H1 (cell line): ENCODE measurements at regions not wholly inside any gene's neighbourhood (a gene's known extent, or its start where the extent isn't known, plus 50 kb on each side); places are given as distances from the start of the nearest gene placed in this dataset.

Experiments used
- CTCF ChIA-PET: fragments of 300-600 bp; sonication (Branson Sonifier 250); formaldehyde crosslinking; loops from one replicate; lab custom pipeline; 2021; ENCODE audit not compliant: partially characterized antibody; lab: Charles Lee
- POLR2A ChIA-PET: fragments of 300-600 bp; sonication (Branson Sonifier 250); formaldehyde crosslinking; loops from one replicate; lab custom pipeline; 2021; ENCODE audit warnings: inconsistent platforms; ENCODE audit not compliant: partially characterized antibody; lab: Charles Lee
- DNase-seq, 2 experiments: peaks; one replicate each; pipeline versions ENCODE4 v3.0.0 to v3.0.0-alpha.2; 2010 to 2022; ENCODE audit warnings: low spot score in 2 of 2, low read depth in 1 of 2, mixed read lengths in 1 of 2
- FAIRE-seq: peaks from 2 replicates; lab custom pipeline; 2011; peaks lifted over from hg19 to GRCh38; lab: Jason Lieb, UNC
- H2AFZ ChIP-seq: 2 replicates; pipeline ENCODE4 v1.8.1; 2012; ENCODE audit warnings: low read length, inconsistent platforms
- H2AK5ac ChIP-seq: 2 replicates; pipeline ENCODE4 v1.6.1; 2013; ENCODE audit warnings: low read depth, low read length
- H2BK120ac ChIP-seq: replicated peaks from 2 replicates; pipeline ENCODE3; 2013; ENCODE audit warnings: low read depth, low read length, inconsistent platforms
- H2BK12ac ChIP-seq: 2 replicates; pipeline ENCODE4 v1.6.1; 2013; ENCODE audit warnings: low read depth, low read length
- H2BK15ac ChIP-seq: 2 replicates; pipeline ENCODE4 v1.6.1; 2013; ENCODE audit warnings: low read length
- H2BK20ac ChIP-seq: 2 replicates; pipeline ENCODE4 v1.6.1; 2013; ENCODE audit warnings: low read length
- H2BK5ac ChIP-seq: 2 replicates; pipeline ENCODE4 v1.6.1; 2013; ENCODE audit warnings: low read depth, low read length
- H3K14ac ChIP-seq: 2 replicates; pipeline ENCODE4 v1.6.1; 2013; ENCODE audit warnings: inconsistent platforms; ENCODE audit not compliant: insufficient read length
- H3K18ac ChIP-seq: 2 replicates; pipeline ENCODE4 v1.6.1; 2013; ENCODE audit warnings: low read length; ENCODE audit errors: extremely low read depth
- H3K23ac ChIP-seq: 2 replicates; pipeline ENCODE4 v1.6.1; 2013; ENCODE audit warnings: inconsistent platforms; ENCODE audit not compliant: insufficient read length
- H3K23me2 ChIP-seq: 2 replicates; pipeline ENCODE4 v1.6.1; 2013; ENCODE audit warnings: low read depth, low read length
- H3K27ac ChIP-seq: 2 replicates; pipeline ENCODE4 v1.6.1; 2011; ENCODE audit warnings: low read depth, low read length, inconsistent platforms
- H3K27me3 ChIP-seq, 4 experiments: replicated peaks in 1 of 4; 1 replicate in 1 of 4; 2 replicates in 3 of 4; pipeline versions ENCODE4 v1.6.1 to v1.8.1; 2011 to 2013; ENCODE audit warnings: low read length in 3 of 4, mild to moderate bottlenecking in 3 of 4, inconsistent platforms in 2 of 4, mixed read lengths in 2 of 4, moderate library complexity in 1 of 4; ENCODE audit not compliant: control insufficient read depth in 3 of 4, insufficient read depth in 3 of 4; ENCODE audit errors: extremely low read depth in 1 of 4
- H3K36me3 ChIP-seq, 4 experiments: 2 replicates each; pipeline versions ENCODE4 v1.6.1 to v1.8.1; 2011 to 2013; ENCODE audit warnings: mild to moderate bottlenecking in 4 of 4, low read length in 3 of 4, moderate library complexity in 2 of 4, control low read depth in 1 of 4, inconsistent platforms in 1 of 4; ENCODE audit not compliant: insufficient read depth in 4 of 4, control insufficient read depth in 2 of 4
- H3K4ac ChIP-seq: replicated peaks from 2 replicates; pipeline ENCODE3; 2013; ENCODE audit warnings: low read length, low read depth, mixed read lengths, inconsistent platforms; ENCODE audit not compliant: insufficient read length
- H3K4me1 ChIP-seq, 4 experiments: replicated peaks in 1 of 4; 1 replicate in 1 of 4; 2 replicates in 3 of 4; pipeline versions ENCODE4 v1.6.1 to v1.8.1; 2011 to 2013; ENCODE audit warnings: low read length in 3 of 4, inconsistent platforms in 2 of 4, mixed read lengths in 1 of 4; ENCODE audit not compliant: insufficient read depth in 4 of 4, control insufficient read depth in 3 of 4
- H3K4me2 ChIP-seq, 2 experiments: 2 replicates each; pipeline versions ENCODE4 v1.6.1 to v1.8.1; 2011 to 2013; ENCODE audit warnings: low read depth in 2 of 2, low read length in 2 of 2, control low read depth in 1 of 2, inconsistent platforms in 1 of 2, mild to moderate bottlenecking in 1 of 2; ENCODE audit not compliant: insufficient read depth in 1 of 2
- H3K4me3 ChIP-seq, 4 experiments: fragments of 200-600, 300-600 bp in 1 of 4; sonication (generic), shearing (Covaris generic), sonication (Bioruptor Twin) in 1 of 4; 2 replicates each; pipeline versions ENCODE4 v1.5.1 to v1.8.1; 2011 to 2016; ENCODE audit warnings: low read length in 4 of 4, low read depth in 3 of 4, control low read depth in 2 of 4, inconsistent platforms in 2 of 4, mild to moderate bottlenecking in 2 of 4, mixed read lengths in 1 of 4, moderate library complexity in 1 of 4; ENCODE audit not compliant: insufficient read depth in 2 of 4; ENCODE audit errors: extremely low read depth in 1 of 4
- H3K56ac ChIP-seq: replicated peaks from 2 replicates; pipeline ENCODE3; 2013; ENCODE audit warnings: low read depth, mild to moderate bottlenecking, mixed read lengths, low read length, inconsistent platforms; ENCODE audit not compliant: insufficient read length
- H3K79me1 ChIP-seq: 2 replicates; pipeline ENCODE4 v1.6.1; 2013; ENCODE audit warnings: low read depth, low read length, control low read depth
- H3K79me2 ChIP-seq, 2 experiments: 2 replicates each; pipeline versions ENCODE4 v1.6.1 to v1.8.1; 2012 to 2013; ENCODE audit warnings: low read length in 2 of 2, mild to moderate bottlenecking in 2 of 2, inconsistent platforms in 1 of 2; ENCODE audit not compliant: insufficient read depth in 2 of 2, control insufficient read depth in 1 of 2
- H3K9ac ChIP-seq, 4 experiments: replicated peaks in 1 of 4; 1 replicate in 1 of 4; 2 replicates in 3 of 4; pipeline versions ENCODE4 v1.6.1 to v1.8.1; 2011 to 2013; ENCODE audit warnings: low read depth in 3 of 4, low read length in 3 of 4, control low read depth in 2 of 4, mild to moderate bottlenecking in 2 of 4, moderate library complexity in 2 of 4, inconsistent platforms in 1 of 4; ENCODE audit errors: extremely low read depth in 1 of 4
- H3K9me3 ChIP-seq, 2 experiments: 2 replicates each; pipeline versions ENCODE4 v1.6.1 to v1.8.1; 2012 to 2013; ENCODE audit warnings: mild to moderate bottlenecking in 2 of 2, moderate library complexity in 2 of 2, control low read depth in 1 of 2, inconsistent platforms in 1 of 2, low read depth in 1 of 2, low read length in 1 of 2, mixed read lengths in 1 of 2; ENCODE audit not compliant: insufficient read depth in 2 of 2
- H4K20me1 ChIP-seq, 2 experiments: replicated peaks in 1 of 2; 2 replicates each; pipeline versions ENCODE3 to v1.8.1; 2011 to 2013; ENCODE audit warnings: inconsistent platforms in 2 of 2, low read length in 2 of 2, mild to moderate bottlenecking in 1 of 2; ENCODE audit not compliant: insufficient read depth in 2 of 2, control insufficient read depth in 1 of 2
- H4K5ac ChIP-seq: 2 replicates; pipeline ENCODE4 v1.6.1; 2013; ENCODE audit warnings: low read length, low read depth, mixed read lengths, inconsistent platforms; ENCODE audit not compliant: insufficient read length
- H4K8ac ChIP-seq: 2 replicates; pipeline ENCODE4 v1.8.0; 2013; ENCODE audit warnings: mild to moderate bottlenecking, moderate library complexity, low read length, inconsistent platforms; ENCODE audit not compliant: insufficient read depth; ENCODE audit errors: extremely low read depth
- H4K91ac ChIP-seq: replicated peaks from 2 replicates; pipeline ENCODE3; 2013; ENCODE audit warnings: low read length, mixed read lengths, inconsistent platforms; ENCODE audit not compliant: insufficient read length
- ATF2 ChIP-seq: IDR thresholded peaks from 2 replicates; pipeline ENCODE4 v1.6.1; 2012; ENCODE audit warnings: low read length, inconsistent platforms
- E2F6 ChIP-seq: IDR thresholded peaks from 2 replicates; pipeline ENCODE4 v1.6.1; 2012; ENCODE audit warnings: inconsistent platforms
- EGR1 ChIP-seq: IDR thresholded peaks from 2 replicates; pipeline ENCODE4 v1.6.1; 2011; ENCODE audit warnings: low read depth, low read length, borderline replicate concordance
- JUND ChIP-seq: IDR thresholded peaks from 2 replicates; pipeline ENCODE4 v1.6.1; 2011; ENCODE audit warnings: mild to moderate bottlenecking, improper control_type of control experiment, low read length
- KDM4A ChIP-seq: IDR thresholded peaks from one replicate; pipeline ENCODE4 v1.7.1; 2012; ENCODE audit warnings: low read depth, mild to moderate bottlenecking, moderate library complexity, low read length, inconsistent platforms; ENCODE audit not compliant: severe bottlenecking
- POLR2AphosphoS5 ChIP-seq: IDR thresholded peaks from 2 replicates; pipeline ENCODE4 v1.6.1; 2011; ENCODE audit warnings: low read depth, low read length
- RAD21 ChIP-seq, 2 experiments: IDR thresholded peaks in 1 of 2; conservative IDR thresholded peaks in 1 of 2; 2 replicates each; pipeline ENCODE4 v1.6.1; 2011; ENCODE audit warnings: low read depth in 2 of 2, low read length in 2 of 2, improper control_type of control experiment in 1 of 2, inconsistent platforms in 1 of 2, mild to moderate bottlenecking in 1 of 2, moderate library complexity in 1 of 2
- SIX5 ChIP-seq: IDR thresholded peaks from 2 replicates; pipeline ENCODE4 v1.6.1; 2011; ENCODE audit warnings: mild to moderate bottlenecking, low read depth, low read length
- TBP ChIP-seq: IDR thresholded peaks from 2 replicates; pipeline ENCODE4 v1.6.1; 2011; ENCODE audit warnings: low read depth, low read length, improper control_type of control experiment
- ZNF274 ChIP-seq: IDR thresholded peaks from 2 replicates; pipeline ENCODE4 v1.7.0; 2012; ENCODE audit warnings: low read length, borderline replicate concordance; ENCODE audit errors: extremely low read depth
- WGBS, 2 experiments: shearing (Covaris generic) in 1 of 2; methylation state at CpG; one replicate each; pipeline versions ENCODE4 v1.1.6 to v1.1.7; 2013 to 2015; ENCODE audit warnings: low lambda C conversion rate in 2 of 2, mixed read lengths in 2 of 2, inconsistent platforms in 1 of 2, low coverage in 1 of 2, missing lambda C conversion rate in 1 of 2; ENCODE audit not compliant: insufficient replicate concordance in 2 of 2, insufficient coverage in 1 of 2, insufficient read length in 1 of 2; ENCODE audit errors: extremely low coverage in 1 of 2, missing lambda C conversion rate in 1 of 2; 5-methylcytosine and 5-hydroxymethylcytosine counted together

- DNase-seq, result no peak
- Histone ChIP-seq H4K20me1 (peaks cover 0 to 6% of the 10 kb centered on the region in 2 experiments), H3K4me1 (peaks cover 0 to 10% (median 7%) of the 10 kb centered on the region in 4 experiments; a peak in 6 of 7 replicates), H3K4me2 (no peak overlapping the region), H2BK5ac (no peak overlapping the region), H4K91ac (no peak overlapping the region), H2AK5ac (no peak overlapping the region), H2BK12ac (no peak overlapping the region), H3K79me1 (no peaks in the 10 kb centered on the region), H2BK120ac (no peak overlapping the region), H4K5ac (no peak overlapping the region), H3K14ac (no peak overlapping the region), H3K4me3 (no peak overlapping the region), H3K36me3 (no peaks in the 10 kb centered on the region), H3K56ac (no peak overlapping the region), H3K9me3 (no peaks in the 10 kb centered on the region), H2BK20ac (no peak overlapping the region), H3K23ac (no peak overlapping the region), H2BK15ac (no peak overlapping the region), H3K27me3 (peaks cover 16 to 36% (median 31%) of the 10 kb centered on the region in 4 experiments), H3K18ac (no peak overlapping the region), H4K8ac (no peak overlapping the region), H3K23me2 (peaks cover 14% of the 10 kb centered on the region; the same call in 1 of the 2 replicates), H2AFZ (no peak overlapping the region), H3K27ac (no peak overlapping the region), H3K79me2 (no peaks in the 10 kb centered on the region), H3K9ac (no peak overlapping the region), H3K4ac (no peak overlapping the region)
- FAIRE-seq, result no peak
- POLR2A ChIA-PET, result no interaction called here
- 85% methylated on average over 14 of the region's 14 CpGs; no CpG with 5 or more reads in 1 of the 2 experiments for WGBS, 2 experiments
- CTCF ChIA-PET, result interaction anchor here (0.6 to 1.0 kb wide), 3 partner anchors 10 to 75 kb away, joined by 3 read pairs; no protein-coding TSS in a partner anchor
- TF ChIP-seq ATF2 (no peak), KDM4A (no peak), POLR2AphosphoS5 (no peak), EGR1 (no peak), SIX5 (no peak), ZNF274 (no peak), E2F6 (no peak), TBP (no peak), RAD21 (IDR thresholded peaks at IDR 0.05 in 1 of 2, conservative IDR thresholded peaks at IDR 0.05 in 1 of 2; ENCODE audit: low read depth in 2 of 2, low read length in 2 of 2) (no peak), JUND (no peak)
Measured at GRCh38 chr17:64783556-64784352, 121.6 kb upstream of the SMURF2 start.
